8988T (cell line): ENCODE measurements at regions not wholly inside any gene's neighbourhood (a gene's known extent, or its start where the extent isn't known, plus 50 kb on each side); places are given as distances from the start of the nearest gene placed in this dataset.
"Not testable (repeated sequence)": the region's sequence is repeated elsewhere in the genome, so short reads cannot be mapped to it uniquely, and the experiment has no call there.

Source experiments
- DNase-seq: peaks from one replicate; pipeline ENCODE4 v3.0.0; 2011

GRCh38 chr5:39946356-39947045, 521.7 kb upstream of the DAB2 start:
- DNase-seq, result no peak

- no peak for DNase-seq
These were observed 521.1 kb upstream of the DAB2 start for GRCh38 chr5:39945870-39946269.

- no peak for DNase-seq
These were observed 519.0 kb upstream of the DAB2 start for GRCh38 chr5:39943811-39944210.

GRCh38 chr5:39942606-39943005, 517.8 kb upstream of the DAB2 start:
- DNase-seq, result no peak

GRCh38 chr5:39941416-39941815, 516.6 kb upstream of the DAB2 start:
- DNase-seq, result no peak

- DNase-seq, result no peak
These were observed 510.1 kb upstream of the DAB2 start for GRCh38 chr5:39934830-39935229.

- no peak for DNase-seq
These were observed 508.3 kb upstream of the DAB2 start for GRCh38 chr5:39933061-39933460.

GRCh38 chr5:39928709-39929108, 503.9 kb upstream of the DAB2 start:
- DNase-seq, result no peak

GRCh38 chr5:39919876-39920275, 495.1 kb upstream of the DAB2 start:
- no peak for DNase-seq

- no peak for DNase-seq
These were observed 488.1 kb upstream of the DAB2 start for GRCh38 chr5:39912906-39913305.

GRCh38 chr5:39907267-39907951, 482.6 kb upstream of the DAB2 start:
- DNase-seq, result not testable (repeated sequence)

GRCh38 chr5:39906146-39906545, 481.4 kb upstream of the DAB2 start:
- no peak for DNase-seq

GRCh38 chr5:39905356-39905755, 480.6 kb upstream of the DAB2 start:
- DNase-seq, result no peak

- DNase-seq, result no peak
These were observed 477.8 kb upstream of the DAB2 start for GRCh38 chr5:39902626-39903025.

GRCh38 chr5:39898731-39899130, 474.0 kb upstream of the DAB2 start:
- DNase-seq, result no peak

GRCh38 chr5:39896706-39897105, 471.9 kb upstream of the DAB2 start:
- DNase-seq, result no peak

GRCh38 chr5:39896104-39896503, 471.3 kb upstream of the DAB2 start:
- DNase-seq, result no peak

GRCh38 chr5:39892708-39893107, 467.9 kb upstream of the DAB2 start:
- DNase-seq, result no peak

- no peak for DNase-seq
These were observed 466.6 kb upstream of the DAB2 start for GRCh38 chr5:39891376-39891775.

GRCh38 chr5:39880985-39881384, 456.2 kb upstream of the DAB2 start:
- no peak for DNase-seq

- DNase-seq, result no peak
These were observed 452.7 kb upstream of the DAB2 start for GRCh38 chr5:39877479-39877878.

- no peak for DNase-seq
These were observed 451.4 kb upstream of the DAB2 start for GRCh38 chr5:39876146-39876545.

- DNase-seq, result no peak
These were observed 445.4 kb upstream of the DAB2 start for GRCh38 chr5:39870137-39870536.

GRCh38 chr5:39869396-39869795, 444.6 kb upstream of the DAB2 start:
- no peak for DNase-seq

GRCh38 chr5:39867923-39868322, 443.1 kb upstream of the DAB2 start:
- DNase-seq, result no peak
